Right kidney (tissue), 1 donor: ENCODE measurements at regions not wholly inside any gene's neighbourhood (a gene's known extent, or its start where the extent isn't known, plus 50 kb on each side); places are given as distances from the start of the nearest gene placed in this dataset.
"Not testable (repeated sequence)": the region's sequence is repeated elsewhere in the genome, so short reads cannot be mapped to it uniquely, and the experiment has no call there.

Source experiments
- DNase-seq: peaks from one replicate; pipeline ENCODE4 v3.0.0-alpha.2; 2016

GRCh38 chr1:29599826-29600225 lies 363.5 kb downstream of the PTPRU start:
- no peak for DNase-seq

- DNase-seq = no peak
Observed at GRCh38 chr1:29599071-29599470, 362.7 kb downstream of the PTPRU start.

DNA sequence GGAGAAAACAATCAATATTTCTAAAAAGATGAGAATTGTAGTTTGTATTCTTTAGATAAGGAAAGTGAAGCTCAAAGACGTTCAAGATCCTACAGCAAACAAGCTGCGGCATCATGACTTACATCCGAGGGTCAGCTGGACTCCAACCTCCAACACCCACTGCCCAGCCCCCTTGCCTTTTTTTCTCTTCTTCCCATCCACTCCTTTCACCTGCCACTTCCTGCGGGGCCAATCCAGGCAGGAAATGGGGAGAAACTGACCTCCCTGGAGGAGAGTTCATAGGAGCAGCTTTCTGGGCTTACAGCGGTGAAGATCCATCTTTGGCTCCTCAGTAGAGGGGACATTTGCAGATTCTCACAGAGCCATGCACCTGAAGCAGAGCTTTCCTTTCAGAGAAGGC lies 361.5 kb downstream of the PTPRU start:
- no peak for DNase-seq

- DNase-seq = no peak
Observed at GRCh38 chr1:29593601-29594382, 357.5 kb downstream of the PTPRU start.

- DNase-seq = no peak
Observed at GRCh38 chr1:29592731-29593130, 356.4 kb downstream of the PTPRU start.

GRCh38 chr1:29592261-29592615 lies 355.9 kb downstream of the PTPRU start:
- DNase-seq = no peak

- DNase-seq = no peak
Observed at GRCh38 chr1:29591601-29592260, 355.4 kb downstream of the PTPRU start.

GRCh38 chr1:29590583-29591565 lies 354.6 kb downstream of the PTPRU start:
- DNase-seq = no peak

DNA sequence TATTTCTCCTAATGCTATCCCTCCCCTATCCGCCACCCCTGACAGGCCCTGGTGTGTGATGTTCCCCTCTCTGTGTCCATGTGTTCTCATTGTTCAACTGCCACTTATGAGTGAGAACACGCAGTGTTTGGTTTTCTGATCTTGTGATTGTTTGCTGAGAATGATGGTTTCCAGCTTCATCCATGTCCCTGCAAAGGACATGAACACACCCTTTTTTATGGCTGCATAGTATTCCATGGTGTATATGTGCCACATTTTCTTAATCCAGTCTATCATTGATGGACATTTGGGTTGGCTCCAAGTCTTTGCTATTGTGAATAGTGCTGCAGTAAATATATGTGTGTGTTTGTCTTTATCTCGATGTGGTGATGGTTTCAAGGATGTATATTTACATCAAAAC lies 353.4 kb downstream of the PTPRU start:
- not testable (repeated sequence) for DNase-seq

DNA sequence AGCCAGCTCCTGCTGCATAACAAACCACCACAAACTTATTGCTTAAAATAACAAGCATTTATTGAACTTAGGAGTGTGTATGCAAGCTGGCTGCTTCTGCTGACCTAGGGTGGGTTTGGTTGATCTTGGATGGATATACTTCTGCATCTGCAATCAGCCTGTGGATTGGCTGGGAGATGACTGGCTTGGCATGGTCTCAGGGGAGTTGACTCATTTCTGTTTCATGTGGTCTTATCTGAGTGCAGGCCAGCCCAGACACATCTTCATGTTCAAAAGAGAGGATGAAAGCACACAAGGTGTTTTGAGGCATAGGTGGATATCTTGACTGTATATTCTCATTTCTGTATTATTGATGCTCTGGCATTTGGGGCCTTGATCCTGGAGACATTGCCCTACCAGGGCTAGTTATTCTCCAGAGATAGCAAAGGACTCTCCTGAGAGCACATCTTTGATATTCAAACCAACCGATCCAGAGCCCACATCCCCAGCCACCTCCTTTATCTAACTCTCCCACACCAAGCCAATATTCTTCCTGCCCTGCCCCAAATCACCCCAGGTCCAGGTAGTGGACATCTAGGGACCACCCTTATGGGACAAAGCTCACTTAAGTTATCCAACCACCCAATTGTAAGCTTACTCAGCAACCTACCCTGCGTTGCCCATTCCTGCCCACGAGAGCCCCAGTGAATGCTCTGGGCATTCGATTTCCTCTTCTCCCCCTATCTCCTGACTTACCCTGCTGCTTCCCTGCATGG lies 350.8 kb downstream of the PTPRU start:
- no peak for DNase-seq

- DNase-seq = no peak
Observed at GRCh38 chr1:29586215-29586614, 349.9 kb downstream of the PTPRU start.

DNA sequence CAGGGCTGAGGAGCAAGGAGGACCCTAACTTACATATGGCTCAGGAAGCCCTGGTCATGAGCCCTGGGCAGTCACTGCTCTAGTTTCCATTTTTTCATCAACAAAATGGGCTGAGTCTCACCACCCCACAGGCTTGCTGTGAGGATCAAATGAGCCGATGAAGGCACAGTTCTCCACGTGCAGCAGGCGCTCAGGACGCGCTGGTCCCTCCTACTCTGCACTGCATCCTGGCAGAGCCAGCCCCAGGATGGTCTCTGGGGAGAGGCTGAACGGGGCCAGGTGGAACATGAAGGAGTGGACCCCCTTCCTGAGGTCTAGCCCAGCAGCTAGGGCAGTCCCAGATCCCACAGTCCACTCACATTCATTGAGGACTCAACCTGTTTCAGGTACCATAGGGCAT lies 349.3 kb downstream of the PTPRU start:
- DNase-seq = no peak

DNA sequence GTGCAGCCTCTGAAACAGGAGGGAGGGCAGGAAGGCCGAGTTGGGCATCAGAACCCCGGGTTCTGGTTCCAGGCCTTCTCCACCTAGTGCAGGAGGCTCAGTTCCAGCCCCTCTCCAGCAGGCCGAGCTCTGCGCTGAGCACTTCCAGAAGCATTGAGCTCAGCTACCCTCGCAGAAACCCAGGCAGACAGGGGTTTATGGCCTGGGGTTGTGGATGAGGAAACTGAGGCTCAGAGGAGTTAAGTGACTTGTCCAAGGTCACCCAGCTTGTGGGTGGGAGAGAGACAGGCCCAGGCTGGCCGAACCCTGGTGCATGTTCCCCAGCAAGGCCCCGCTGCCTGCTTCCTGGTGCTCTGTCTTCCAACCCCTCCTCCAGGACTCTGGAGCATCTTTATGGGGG lies 348.9 kb downstream of the PTPRU start:
- no peak for DNase-seq

DNA sequence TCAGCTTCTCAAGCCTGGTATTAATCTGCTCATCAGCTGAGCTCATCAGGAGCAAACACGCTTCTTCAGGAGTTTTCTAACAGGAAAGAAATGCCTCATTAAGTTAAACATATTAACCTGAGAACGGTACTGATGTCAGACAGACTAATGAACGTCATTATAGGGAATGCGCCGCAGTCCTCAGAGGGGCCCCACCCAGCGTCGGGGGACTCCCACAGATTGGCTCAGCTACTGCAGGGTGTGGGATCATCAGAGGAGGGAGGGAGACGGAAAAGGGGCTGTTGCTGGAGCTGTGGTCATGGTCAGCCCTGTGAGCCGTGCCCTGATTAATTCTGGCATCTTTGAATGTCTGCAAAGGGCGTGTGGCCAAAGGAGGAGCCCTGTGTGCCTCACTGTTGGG lies 348.5 kb downstream of the PTPRU start:
- no peak for DNase-seq

GRCh38 chr1:29584362-29584761 lies 348.0 kb downstream of the PTPRU start:
- no peak for DNase-seq

DNA sequence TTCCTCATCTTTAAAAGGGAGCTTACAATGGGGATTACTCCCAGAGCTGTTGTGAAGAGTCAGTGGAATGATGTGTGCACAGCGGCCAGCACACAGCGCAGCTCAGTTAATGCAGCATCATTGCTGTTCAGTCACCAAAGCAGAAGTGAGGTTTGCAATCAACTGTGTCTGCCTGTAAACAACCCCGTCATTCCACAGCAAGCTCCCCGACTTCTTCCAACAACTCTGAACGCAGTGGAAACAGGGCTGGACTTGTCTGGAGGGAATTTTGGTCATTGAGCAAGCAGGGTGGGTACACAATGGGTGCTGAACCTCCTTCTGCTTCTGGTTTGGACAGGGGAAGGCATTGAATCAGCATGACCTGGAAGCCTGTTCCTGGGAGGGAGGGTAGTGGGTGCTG lies 347.4 kb downstream of the PTPRU start:
- DNase-seq = no peak

DNA sequence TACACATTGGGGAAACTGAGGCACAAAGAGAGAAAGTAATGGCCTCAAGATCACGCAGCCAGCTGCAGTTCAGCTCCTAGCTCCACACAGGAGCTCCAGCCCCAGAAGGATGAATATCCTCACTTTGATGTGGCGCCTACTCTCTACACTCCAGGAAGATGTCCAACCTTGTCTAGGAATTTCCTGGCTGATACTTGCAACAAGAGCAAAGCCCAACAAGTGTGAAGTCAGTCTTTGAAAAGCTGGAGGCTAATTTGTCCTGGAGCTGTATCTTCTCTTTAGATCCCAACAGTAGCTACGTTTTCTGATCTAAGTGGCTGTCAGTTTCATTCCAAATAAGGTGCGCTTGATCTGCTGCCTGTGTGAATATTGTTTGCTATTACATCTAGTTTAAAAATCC lies 344.9 kb downstream of the PTPRU start:
- no peak for DNase-seq

- DNase-seq = no peak
Observed at GRCh38 chr1:29579821-29580425, 343.6 kb downstream of the PTPRU start.

DNA sequence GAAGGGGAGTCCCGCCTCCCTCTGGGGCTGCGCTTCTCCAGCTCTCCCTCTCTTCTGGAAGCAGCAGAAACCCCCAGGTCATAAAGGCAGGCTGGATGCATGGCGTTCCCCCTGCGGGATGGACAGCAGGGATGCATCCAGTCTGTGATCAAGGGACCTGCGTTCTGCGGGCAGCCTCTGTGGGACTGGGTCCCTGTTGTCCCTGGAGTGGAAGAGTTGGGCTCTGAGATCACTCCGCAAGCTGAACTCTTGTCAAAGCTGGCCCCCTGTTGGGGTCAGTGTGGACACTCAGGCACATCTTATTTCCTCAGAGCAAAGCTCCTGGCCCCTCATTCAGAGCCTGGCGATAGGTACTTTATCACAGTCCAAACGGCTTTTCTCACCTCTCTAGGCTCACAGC lies 341.2 kb downstream of the PTPRU start:
- no peak for DNase-seq

- no peak for DNase-seq
Observed at GRCh38 chr1:29576510-29576909, 340.2 kb downstream of the PTPRU start.

DNA sequence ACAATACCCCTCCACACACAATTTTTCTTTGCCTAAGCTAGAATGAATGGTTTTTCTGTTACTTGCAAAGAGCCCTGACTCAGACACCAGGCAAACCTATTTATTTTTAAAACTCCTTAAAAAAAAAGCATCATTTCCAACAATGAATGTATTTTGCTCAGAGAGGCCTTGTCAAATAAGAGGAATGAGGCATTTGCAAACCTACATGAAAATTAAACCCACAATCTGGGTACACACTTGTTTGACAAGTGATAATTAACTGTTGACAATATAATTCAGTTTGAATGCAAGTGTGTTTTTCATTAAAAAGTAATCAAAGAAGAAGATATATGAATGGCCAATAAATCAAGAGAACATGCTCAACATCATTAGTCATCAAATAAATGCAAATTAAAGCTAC lies 339.5 kb downstream of the PTPRU start:
- DNase-seq = no peak

GRCh38 chr1:29575277-29575676 lies 339.0 kb downstream of the PTPRU start:
- DNase-seq = no peak
